Left colon (tissue), 2 donors: ENCODE measurements at regions not wholly inside any gene's neighbourhood (a gene's known extent, or its start where the extent isn't known, plus 50 kb on each side); places are given as distances from the start of the nearest gene placed in this dataset.
A peak's percentile ranks its signal among the peaks of the same experiment; 100 is the strongest.

ENCODE experiments used
- ATAC-seq: fragments of 200-7000 bp; cut with Tn5 transposase; one replicate; pipeline ENCODE4 v1.9.1; 2020; ENCODE audit warnings: mild to moderate bottlenecking, moderate library complexity
- DNase-seq, 2 donors: peaks; one replicate each; pipeline ENCODE4 v3.0.0-alpha.2; 2020
- intact Hi-C, 2 donors: fragments of 100-400 bp; cut with DNase I in 1 of 2; cut with micrococcal nuclease in 1 of 2; formaldehyde crosslinking; loops; one replicate each; pipeline versions ENCODE4 v1.11.2 to v1.14.0; 2022; cut with DNase I, micrococcal nuclease
- donor health status: DM: no; HTN: no; CAD: no.
- donor health status: DM: yes; HTN: yes; CAD: no.

GRCh38 chr5:35482167-35482755 lies 135.4 kb upstream of the SPEF2 start:
- no peak for ATAC-seq
- intact Hi-C loops: no loop called here
- DNase-seq: no peak

- DNase-seq: no peak
- peak; percentile 97 for ATAC-seq
- intact Hi-C loops: no loop called here
These were observed 138.6 kb upstream of the SPEF2 start for GRCh38 chr5:35478856-35479682.

GRCh38 chr5:35477911-35478310 lies 139.8 kb upstream of the SPEF2 start:
- intact Hi-C loops: no loop called here
- DNase-seq (no peak), ATAC-seq (no peak)

- intact Hi-C loops: no loop called here
- DNase-seq (no peak), ATAC-seq (no peak)
These were observed 140.3 kb upstream of the SPEF2 start for GRCh38 chr5:35477321-35477720.

GRCh38 chr5:35476797-35477196 lies 140.9 kb upstream of the SPEF2 start:
- no peak for DNase-seq
- ATAC-seq: no peak
- intact Hi-C loops: no loop called here

GRCh38 chr5:35476036-35476435 lies 141.6 kb upstream of the SPEF2 start:
- DNase-seq (no peak), ATAC-seq (no peak)
- intact Hi-C loops: no loop called here

GRCh38 chr5:35473589-35473988 lies 144.1 kb upstream of the SPEF2 start:
- ATAC-seq: no peak
- intact Hi-C loops: no loop called here

GRCh38 chr5:35470866-35471265 lies 146.8 kb upstream of the SPEF2 start:
- intact Hi-C loops: no loop called here
- DNase-seq (no peak), ATAC-seq (no peak)

More at GRCh38 chr5:35473589-35473988, 144.1 kb upstream of the SPEF2 start:
- DNase-seq: no peak

- intact Hi-C loops: no loop called here
- DNase-seq (no peak), ATAC-seq (no peak)
These were observed 148.9 kb upstream of the SPEF2 start for GRCh38 chr5:35468811-35469210.

GRCh38 chr5:35466746-35467145 lies 150.9 kb upstream of the SPEF2 start:
- intact Hi-C loops: no loop called here
- ATAC-seq (no peak), DNase-seq (no peak)

GRCh38 chr5:35464757-35465156 lies 152.9 kb upstream of the SPEF2 start:
- intact Hi-C loops: no loop called here
- DNase-seq (no peak), ATAC-seq (no peak)

- ATAC-seq (no peak), DNase-seq (no peak)
- intact Hi-C loops: no loop called here
These were observed 156.1 kb upstream of the SPEF2 start for GRCh38 chr5:35461530-35461929.

GRCh38 chr5:35458824-35459207 lies 158.8 kb upstream of the SPEF2 start:
- ATAC-seq: peak; percentile 57
- peak in 1 of 2 donors; percentile 23 for DNase-seq
- intact Hi-C loops: no loop called here

- intact Hi-C loops: no loop called here
- ATAC-seq (peak; percentile 30), DNase-seq (no peak)
These were observed 159.5 kb upstream of the SPEF2 start for GRCh38 chr5:35457912-35458823.

GRCh38 chr5:35456506-35456905 lies 161.2 kb upstream of the SPEF2 start:
- intact Hi-C loops: no loop called here
- ATAC-seq (no peak), DNase-seq (no peak)

- intact Hi-C loops: no loop called here
- ATAC-seq (no peak), DNase-seq (no peak)
These were observed 163.6 kb upstream of the SPEF2 start for GRCh38 chr5:35454011-35454525.

GRCh38 chr5:35443803-35444595 lies 173.7 kb upstream of the SPEF2 start:
- ATAC-seq (peak; percentile 26), DNase-seq (peak in 1 of 2 donors; percentile 32)

GRCh38 chr5:35442885-35443639 lies 174.6 kb upstream of the SPEF2 start:
- ATAC-seq (peak; percentile 79), DNase-seq (no peak)
- intact Hi-C loops: no loop called here

More at GRCh38 chr5:35443803-35444595, 173.7 kb upstream of the SPEF2 start:
- intact Hi-C loops: no loop called here
